Endothelial cell of umbilical vein (primary cell): ENCODE measurements at regions not wholly inside any gene's neighbourhood (a gene's known extent, or its start where the extent isn't known, plus 50 kb on each side); places are given as distances from the start of the nearest gene placed in this dataset.

Experiments
- BruUV-seq: library from RNA; stranded (reverse); fragments of 400-500 nt; replicated peaks from 2 replicates; lab custom pipeline; 2021; lab: Mats Ljungman, UMichigan
- CTCF ChIA-PET: fragments of 300-600, 350-600 bp; sonication (Branson Sonifier 250); formaldehyde crosslinking; loops from one replicate; lab custom pipeline; 2021; ENCODE audit warnings: antibody characterized with exemption, inconsistent platforms; lab: Charles Lee
- POLR2A ChIA-PET: fragments of 300-600, 350-600 bp; sonication (Branson Sonifier 250); formaldehyde crosslinking; loops from one replicate; lab custom pipeline; 2021; ENCODE audit warnings: antibody characterized with exemption, inconsistent platforms; lab: Charles Lee
- DNase-seq: peaks from one replicate; pipeline ENCODE4 v3.0.0-alpha.2; 2011; ENCODE audit warnings: low read depth, low spot score
- FAIRE-seq: peaks from 2 replicates; lab custom pipeline; 2011; peaks lifted over from hg19 to GRCh38; lab: Jason Lieb, UNC
- H2AFZ ChIP-seq: 2 replicates; pipeline ENCODE4 v1.6.0; 2012; ENCODE audit warnings: low read depth, low read length, control low read depth, inconsistent platforms
- H3K27ac ChIP-seq: 2 replicates; pipeline ENCODE4 v1.5.1; 2011; ENCODE audit warnings: low read depth, mild to moderate bottlenecking, control low read depth, low read length, moderate library complexity; ENCODE audit not compliant: insufficient read depth
- H3K27me3 ChIP-seq, 2 experiments: 2 replicates each; pipeline versions ENCODE4 v1.6.0 to v1.6.1; 2011; ENCODE audit warnings: low read length in 2 of 2, mixed read lengths in 1 of 2; ENCODE audit not compliant: control insufficient read depth in 2 of 2, insufficient read depth in 2 of 2
- H3K36me3 ChIP-seq, 2 experiments: 2 replicates in 1 of 2; 3 replicates in 1 of 2; pipeline ENCODE4 v1.5.1; 2011; ENCODE audit warnings: low read length in 2 of 2, mild to moderate bottlenecking in 1 of 2, moderate library complexity in 1 of 2; ENCODE audit not compliant: control insufficient read depth in 2 of 2, insufficient read depth in 2 of 2; ENCODE audit errors: extremely low read depth in 1 of 2
- H3K4me1 ChIP-seq: 3 replicates; pipeline ENCODE4 v1.5.1; 2011; ENCODE audit warnings: mild to moderate bottlenecking, low read length; ENCODE audit not compliant: control insufficient read depth, insufficient read depth; ENCODE audit errors: extremely low read depth
- H3K4me2 ChIP-seq: 2 replicates; pipeline ENCODE4 v1.6.1; 2011; ENCODE audit warnings: low read length, control low read depth, mixed read lengths; ENCODE audit not compliant: insufficient read depth
- H3K4me3 ChIP-seq, 3 experiments: fragments of 200-600 bp in 1 of 3; sonication (generic), shearing (Covaris generic) in 1 of 3; replicated peaks in 1 of 3; 2 replicates each; pipeline ENCODE4 v1.5.1; 2011 to 2016; ENCODE audit warnings: control low read depth in 3 of 3, low read length in 3 of 3, mild to moderate bottlenecking in 2 of 3, inconsistent platforms in 1 of 3, low read depth in 1 of 3, moderate library complexity in 1 of 3; ENCODE audit not compliant: insufficient read depth in 1 of 3
- H3K79me2 ChIP-seq: 2 replicates; pipeline ENCODE4 v1.6.0; 2012; ENCODE audit warnings: low read length, inconsistent platforms; ENCODE audit not compliant: control insufficient read depth, insufficient read depth
- H3K9ac ChIP-seq: replicated peaks from 2 replicates; pipeline ENCODE3; 2011; ENCODE audit warnings: low read length, control low read depth; ENCODE audit not compliant: insufficient read depth; ENCODE audit errors: extremely low read depth
- H3K9me1 ChIP-seq: replicated peaks from 3 replicates; pipeline ENCODE4 v1.6.0; 2011; ENCODE audit warnings: mild to moderate bottlenecking, low read length; ENCODE audit not compliant: control insufficient read depth, insufficient read depth; ENCODE audit errors: extremely low read depth
- H3K9me3 ChIP-seq: replicated peaks from 2 replicates; pipeline ENCODE4 v1.5.1; 2012; ENCODE audit warnings: low read length, inconsistent platforms; ENCODE audit not compliant: control insufficient read depth, insufficient read depth
- H4K20me1 ChIP-seq: replicated peaks from 2 replicates; pipeline ENCODE3; 2011; ENCODE audit warnings: mild to moderate bottlenecking, low read length; ENCODE audit not compliant: control insufficient read depth, insufficient read depth; ENCODE audit errors: extremely low read depth
- CTCF ChIP-seq, 2 donors: IDR thresholded peaks; 1 replicate in 1 of 2; 2 replicates in 1 of 2; pipeline ENCODE4 v1.5.1; 2011; ENCODE audit warnings: low read length in 2 of 2, mild to moderate bottlenecking in 2 of 2, moderate library complexity in 2 of 2, control low read depth in 1 of 2, inconsistent platforms in 1 of 2, low read depth in 1 of 2; ENCODE audit not compliant: insufficient read depth in 1 of 2; ENCODE audit errors: extremely low read depth in 1 of 2
- EZH2 ChIP-seq: IDR thresholded peaks from 2 replicates; pipeline ENCODE4 v1.6.1; 2012; ENCODE audit warnings: borderline replicate concordance, low read depth, mild to moderate bottlenecking, moderate library complexity, low read length, inconsistent platforms; ENCODE audit not compliant: severe bottlenecking
- FOS ChIP-seq: IDR thresholded peaks from 2 replicates; pipeline ENCODE4 v1.6.1; 2011; ENCODE audit warnings: mild to moderate bottlenecking, low read length, moderate library complexity, borderline replicate concordance; ENCODE audit not compliant: insufficient read depth
- GATA2 ChIP-seq: IDR thresholded peaks from 2 replicates; pipeline ENCODE4 v1.7.0; 2011; ENCODE audit warnings: low read depth, mild to moderate bottlenecking, moderate library complexity, mixed read lengths, low read length; ENCODE audit not compliant: insufficient read length, insufficient read depth
- JUN ChIP-seq: IDR thresholded peaks from 2 replicates; pipeline ENCODE4 v1.6.1; 2011; ENCODE audit warnings: borderline replicate concordance, low read depth; ENCODE audit not compliant: insufficient read length, insufficient read depth
- MAX ChIP-seq: IDR thresholded peaks from 2 replicates; pipeline ENCODE4 v1.6.1; 2011; ENCODE audit not compliant: insufficient read depth, insufficient read length
- MYC ChIP-seq: IDR thresholded peaks from one replicate; pipeline ENCODE4 v1.6.1; 2011; ENCODE audit warnings: mild to moderate bottlenecking, low read depth, low read length
- POLR2A ChIP-seq: IDR thresholded peaks from 2 replicates; pipeline ENCODE4 v1.6.1; 2012; ENCODE audit warnings: low read depth, mild to moderate bottlenecking, control low read depth, low read length
- POLR2AphosphoS5 ChIP-seq: IDR thresholded peaks from 2 replicates; pipeline ENCODE4 v1.6.1; 2012; ENCODE audit warnings: low read depth, mild to moderate bottlenecking, control low read depth, low read length, moderate library complexity; ENCODE audit not compliant: insufficient read depth
- dilution Hi-C: fragments of 300-500 bp; cut with MboI; formaldehyde crosslinking; loops from one replicate; pipeline ENCODE4 v1.15.0; 2019; ENCODE audit warnings: low sequenced_read_pairs; ENCODE audit not compliant: extremely low pct_ligation_motif_present
- intact Hi-C: fragments of 100-400 bp; cut with micrococcal nuclease; formaldehyde crosslinking; loops from one replicate; pipeline ENCODE4 v1.10.0; 2022

- FAIRE-seq (no peak), DNase-seq (no peak)
- ChIA-PET CTCF (interaction anchor here (0.7 kb wide), 1 partner anchor 20 kb away, joined by 3 read pairs; no protein-coding TSS in a partner anchor), POLR2A (no interaction called here)
- no peak overlapping the region for H3K4me2 ChIP-seq
- H3K4me3 ChIP-seq: no peak overlapping the region
- H3K9me1 ChIP-seq: no peaks in the 10 kb centered on the region
- no peaks in the 10 kb centered on the region for H3K9me3 ChIP-seq
- dilution Hi-C loops: no loop called here
- H3K4me1 ChIP-seq: peaks cover 9% of the 10 kb centered on the region
- no TSS peak for BruUV-seq
- intact Hi-C loops: no loop called here
- no peak overlapping the region for H3K9ac ChIP-seq
- no peak overlapping the region for H3K27ac ChIP-seq
- no peaks in the 10 kb centered on the region for H3K27me3 ChIP-seq
- no peaks in the 10 kb centered on the region for H3K79me2 ChIP-seq
- TF ChIP-seq JUN (no peak), GATA2 (no peak), EZH2 (no peak)
- H2AFZ ChIP-seq: no peak overlapping the region
- H3K36me3 ChIP-seq: no peaks in the 10 kb centered on the region
- no peaks in the 10 kb centered on the region for H4K20me1 ChIP-seq
Observed at GRCh38 chr5:116377276-116378006, 197.2 kb downstream of the SEMA6A start.

- Histone ChIP-seq H3K9me1 (no peaks in the 10 kb centered on the region), H3K79me2 (no peaks in the 10 kb centered on the region), H3K4me1 (peaks cover 15% of the 10 kb centered on the region), H3K9ac (no peak overlapping the region), H4K20me1 (no peaks in the 10 kb centered on the region), H3K27me3 (no peaks in the 10 kb centered on the region), H3K9me3 (no peaks in the 10 kb centered on the region), H3K27ac (no peak overlapping the region), H2AFZ (no peak overlapping the region), H3K4me3 (no peak overlapping the region), H3K4me2 (no peak overlapping the region), H3K36me3 (no peaks in the 10 kb centered on the region)
- FAIRE-seq: peak; percentile 52
- dilution Hi-C loops: no loop called here
- TF ChIP-seq MYC (no peak), EZH2 (no peak), GATA2 (no peak), CTCF (IDR thresholded peaks at IDR 0.05; ENCODE audit: extremely low read depth in 1 of 2, insufficient read depth in 1 of 2, low read depth in 1 of 2, low read length in 2 of 2) (no peak), POLR2AphosphoS5 (no peak), JUN (no peak), FOS (no peak), MAX (no peak), POLR2A (no peak)
- DNase-seq: peak; percentile 57
- intact Hi-C loops: no loop called here
- POLR2A ChIA-PET: no interaction called here
- no TSS peak for BruUV-seq
- CTCF ChIA-PET: interaction anchor here (1.0 kb wide), 1 partner anchor 202 kb away, joined by 3 read pairs; no protein-coding TSS in a partner anchor
Observed at GRCh38 chr5:116375926-116376325, 198.7 kb downstream of the SEMA6A start.
